Activated gamma-delta T cell (primary cell): ENCODE measurements at regions not wholly inside any gene's neighbourhood (a gene's known extent, or its start where the extent isn't known, plus 50 kb on each side); places are given as distances from the start of the nearest gene placed in this dataset.

Source experiments
- DNase-seq: peaks from one replicate; lab custom pipeline; 2025; lab: John Stamatoyannopoulos, UW

- DNase-seq: no peak
These were observed 259.7 kb downstream of the CSNK1G3 start for GRCh38 chr5:123771715-123772114.

GRCh38 chr5:123763201-123763600 lies 251.2 kb downstream of the CSNK1G3 start:
- no peak for DNase-seq

- DNase-seq: no peak
These were observed 244.8 kb downstream of the CSNK1G3 start for GRCh38 chr5:123756816-123757215.

- no peak for DNase-seq
These were observed 244.3 kb downstream of the CSNK1G3 start for GRCh38 chr5:123756318-123756665.

- DNase-seq: no peak
These were observed 243.8 kb downstream of the CSNK1G3 start for GRCh38 chr5:123755653-123756317.

- no peak for DNase-seq
These were observed 242.9 kb downstream of the CSNK1G3 start for GRCh38 chr5:123754908-123755307.

GRCh38 chr5:123753937-123754891 lies 242.2 kb downstream of the CSNK1G3 start:
- DNase-seq: no peak

- DNase-seq: no peak
These were observed 241.4 kb downstream of the CSNK1G3 start for GRCh38 chr5:123753180-123753936.

- DNase-seq: no peak
These were observed 240.7 kb downstream of the CSNK1G3 start for GRCh38 chr5:123752552-123753179.

- no peak for DNase-seq
These were observed 239.7 kb downstream of the CSNK1G3 start for GRCh38 chr5:123751670-123752069.

GRCh38 chr5:123748239-123748638 lies 236.3 kb downstream of the CSNK1G3 start:
- no peak for DNase-seq

- DNase-seq: no peak
These were observed 234.8 kb downstream of the CSNK1G3 start for GRCh38 chr5:123746683-123747360.

GRCh38 chr5:123743990-123744583 lies 232.1 kb downstream of the CSNK1G3 start:
- no peak for DNase-seq

GRCh38 chr5:123735384-123735783 lies 223.4 kb downstream of the CSNK1G3 start:
- DNase-seq: no peak

- no peak for DNase-seq
These were observed 220.3 kb downstream of the CSNK1G3 start for GRCh38 chr5:123732257-123732656.

- DNase-seq: no peak
These were observed 210.5 kb downstream of the CSNK1G3 start for GRCh38 chr5:123722451-123722850.

- DNase-seq: no peak
These were observed 209.8 kb downstream of the CSNK1G3 start for GRCh38 chr5:123721675-123722276.

GRCh38 chr5:123720955-123721354 lies 209.0 kb downstream of the CSNK1G3 start:
- no peak for DNase-seq

- DNase-seq: no peak
These were observed 208.4 kb downstream of the CSNK1G3 start for GRCh38 chr5:123720339-123720738.

- DNase-seq: no peak
These were observed 207.0 kb downstream of the CSNK1G3 start for GRCh38 chr5:123719004-123719403.

- DNase-seq: no peak
These were observed 206.3 kb downstream of the CSNK1G3 start for GRCh38 chr5:123718238-123718637.
